Progenitor cell of endocrine pancreas (in vitro differentiated cells): ENCODE measurements at regions not wholly inside any gene's neighbourhood (a gene's known extent, or its start where the extent isn't known, plus 50 kb on each side); places are given as distances from the start of the nearest gene placed in this dataset.
"Not testable (repeated sequence)": the region's sequence is repeated elsewhere in the genome, so short reads cannot be mapped to it uniquely, and the experiment has no call there.

Experiments
- DNase-seq: peaks from one replicate; pipeline ENCODE4 v3.0.0; 2021; ENCODE audit warnings: low spot score; ENCODE audit not compliant: unreplicated experiment
- H3K27ac Mint-ChIP-seq: 2 replicates; pipeline ENCODE4 v1.8.0; 2021; ENCODE audit warnings: mild to moderate bottlenecking, moderate library complexity, mixed read lengths
- H3K27me3 Mint-ChIP-seq: 2 replicates; pipeline ENCODE4 v1.8.0; 2021; ENCODE audit warnings: mixed read lengths
- H3K36me3 Mint-ChIP-seq: 2 replicates; pipeline ENCODE4 v1.8.0; 2022; ENCODE audit warnings: mixed read lengths; ENCODE audit not compliant: insufficient read depth
- H3K4me1 Mint-ChIP-seq: 2 replicates; pipeline ENCODE4 v1.8.0; 2021; ENCODE audit warnings: low read depth, mixed read lengths
- H3K4me3 Mint-ChIP-seq: 2 replicates; pipeline ENCODE4 v1.8.0; 2021; ENCODE audit warnings: low read depth, mild to moderate bottlenecking, moderate library complexity, mixed read lengths
- H3K9me3 Mint-ChIP-seq: 2 replicates; pipeline ENCODE4 v1.8.0; 2021; ENCODE audit warnings: low read depth, mixed read lengths
- TF ChIP-seq, protein P1 (sequence below): fragments of 200-600 bp; sonication (generic); IDR thresholded peaks from one replicate; pipeline ENCODE4 v1.5.0; 2021; ENCODE audit warnings: antibody characterized with exemption, mild to moderate bottlenecking; ENCODE audit not compliant: unreplicated experiment

- Mint-ChIP-seq H3K9me3 (peaks cover 9% of the 10 kb centered on the region), H3K36me3 (peaks cover 7% of the 10 kb centered on the region), H3K27me3 (no peaks in the 10 kb centered on the region), H3K4me1 (no peaks in the 10 kb centered on the region), H3K4me3 (no peak overlapping the region), H3K27ac (no peak overlapping the region)
- no peak for DNase-seq
- TF ChIP-seq, protein P1, sequence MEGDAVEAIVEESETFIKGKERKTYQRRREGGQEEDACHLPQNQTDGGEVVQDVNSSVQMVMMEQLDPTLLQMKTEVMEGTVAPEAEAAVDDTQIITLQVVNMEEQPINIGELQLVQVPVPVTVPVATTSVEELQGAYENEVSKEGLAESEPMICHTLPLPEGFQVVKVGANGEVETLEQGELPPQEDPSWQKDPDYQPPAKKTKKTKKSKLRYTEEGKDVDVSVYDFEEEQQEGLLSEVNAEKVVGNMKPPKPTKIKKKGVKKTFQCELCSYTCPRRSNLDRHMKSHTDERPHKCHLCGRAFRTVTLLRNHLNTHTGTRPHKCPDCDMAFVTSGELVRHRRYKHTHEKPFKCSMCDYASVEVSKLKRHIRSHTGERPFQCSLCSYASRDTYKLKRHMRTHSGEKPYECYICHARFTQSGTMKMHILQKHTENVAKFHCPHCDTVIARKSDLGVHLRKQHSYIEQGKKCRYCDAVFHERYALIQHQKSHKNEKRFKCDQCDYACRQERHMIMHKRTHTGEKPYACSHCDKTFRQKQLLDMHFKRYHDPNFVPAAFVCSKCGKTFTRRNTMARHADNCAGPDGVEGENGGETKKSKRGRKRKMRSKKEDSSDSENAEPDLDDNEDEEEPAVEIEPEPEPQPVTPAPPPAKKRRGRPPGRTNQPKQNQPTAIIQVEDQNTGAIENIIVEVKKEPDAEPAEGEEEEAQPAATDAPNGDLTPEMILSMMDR: no peak
These were observed 196.1 kb downstream of the GOLGA6L6 start for GRCh38 chr15:20345401-20345958.

DNA sequence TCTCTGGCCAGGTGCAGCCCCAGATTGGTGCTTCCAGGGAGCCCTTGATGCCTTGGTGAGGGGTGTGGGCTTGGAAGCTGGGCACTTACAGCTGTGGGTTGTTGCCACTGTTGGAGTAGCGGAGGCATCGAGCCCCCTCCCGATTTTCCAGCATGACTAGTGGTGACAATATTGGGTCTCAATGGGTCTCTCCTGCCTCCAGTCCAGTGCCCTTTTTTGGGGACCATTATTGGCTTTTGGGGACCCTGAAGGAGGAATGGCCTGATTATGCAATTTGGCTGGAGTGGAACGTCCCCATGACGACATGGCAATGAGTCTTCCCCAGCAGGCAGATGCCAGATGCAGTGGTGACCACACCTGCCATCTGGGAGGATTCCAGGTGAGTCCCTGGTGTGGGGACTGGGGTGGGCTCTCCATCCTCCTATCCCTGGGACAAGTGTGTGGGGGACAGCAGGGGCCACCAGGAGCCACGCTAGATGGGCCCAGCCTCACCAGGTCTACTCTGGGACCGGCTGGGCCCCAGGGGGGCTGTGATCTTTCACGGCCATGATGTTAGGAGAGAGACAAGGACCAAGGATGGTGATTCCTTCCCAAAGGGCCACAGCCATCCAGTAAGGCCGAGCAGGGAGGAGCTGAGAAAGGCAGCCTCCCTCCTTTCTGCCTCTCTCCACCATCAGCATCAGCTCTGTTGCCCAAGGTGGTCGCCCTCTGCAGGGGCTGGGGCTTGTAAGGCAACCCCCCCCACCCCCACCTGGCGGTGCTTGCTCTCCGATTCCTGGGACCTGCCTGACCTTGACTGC, 196.8 kb downstream of the GOLGA6L6 start:
- Mint-ChIP-seq H3K9me3 (peaks cover 2% of the 10 kb centered on the region), H3K27me3 (no peaks in the 10 kb centered on the region), H3K27ac (no peak overlapping the region), H3K4me1 (no peaks in the 10 kb centered on the region), H3K36me3 (peaks cover 2% of the 10 kb centered on the region), H3K4me3 (no peak overlapping the region)
- DNase-seq: no peak
- TF ChIP-seq, protein P1: no peak

DNA sequence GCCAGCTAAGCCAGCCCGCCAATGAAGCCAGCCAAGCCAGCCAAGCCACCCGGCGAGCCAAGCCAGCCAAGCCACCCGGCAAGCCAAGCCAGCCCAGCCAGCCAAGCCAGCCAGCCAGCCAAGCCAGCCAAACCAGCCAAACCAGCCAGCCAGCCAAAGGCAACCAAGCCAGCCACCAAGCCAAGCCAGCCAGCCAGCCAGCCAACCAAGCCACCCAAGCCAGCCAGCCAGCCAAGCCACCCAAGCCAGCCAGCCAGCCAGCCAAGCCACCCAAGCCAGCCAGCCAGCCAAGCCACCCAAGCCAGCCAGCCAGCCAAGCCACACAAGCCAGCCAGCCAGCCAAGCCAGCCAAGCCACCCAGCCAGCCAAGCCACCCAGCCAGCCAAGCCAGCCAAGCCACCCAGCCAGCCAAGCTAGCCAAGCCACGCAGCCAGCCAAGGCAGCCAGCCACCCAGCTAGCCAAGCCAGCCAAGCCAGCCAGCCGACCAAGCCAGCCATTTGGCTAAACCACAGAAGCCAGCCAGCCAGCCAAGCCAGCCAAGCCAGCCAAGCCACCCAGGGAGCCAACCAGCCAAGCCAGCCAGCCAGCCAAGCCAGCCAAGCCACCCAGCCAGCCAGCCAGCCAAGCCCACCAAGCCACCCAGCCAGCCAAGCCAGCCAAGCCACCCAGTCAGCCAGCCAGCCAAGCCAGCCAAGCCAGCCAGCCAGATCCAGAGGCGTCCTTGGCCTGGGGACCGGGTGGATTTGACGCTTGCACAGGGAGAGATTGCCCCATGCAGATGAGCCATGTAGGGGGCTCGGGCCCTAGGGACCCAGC, 198.0 kb downstream of the GOLGA6L6 start:
- DNase-seq, H3K9me3 Mint-ChIP-seq, H3K27me3 Mint-ChIP-seq, H3K4me3 Mint-ChIP-seq, H3K4me1 Mint-ChIP-seq, H3K27ac Mint-ChIP-seq, H3K36me3 Mint-ChIP-seq: not testable (repeated sequence)

DNA sequence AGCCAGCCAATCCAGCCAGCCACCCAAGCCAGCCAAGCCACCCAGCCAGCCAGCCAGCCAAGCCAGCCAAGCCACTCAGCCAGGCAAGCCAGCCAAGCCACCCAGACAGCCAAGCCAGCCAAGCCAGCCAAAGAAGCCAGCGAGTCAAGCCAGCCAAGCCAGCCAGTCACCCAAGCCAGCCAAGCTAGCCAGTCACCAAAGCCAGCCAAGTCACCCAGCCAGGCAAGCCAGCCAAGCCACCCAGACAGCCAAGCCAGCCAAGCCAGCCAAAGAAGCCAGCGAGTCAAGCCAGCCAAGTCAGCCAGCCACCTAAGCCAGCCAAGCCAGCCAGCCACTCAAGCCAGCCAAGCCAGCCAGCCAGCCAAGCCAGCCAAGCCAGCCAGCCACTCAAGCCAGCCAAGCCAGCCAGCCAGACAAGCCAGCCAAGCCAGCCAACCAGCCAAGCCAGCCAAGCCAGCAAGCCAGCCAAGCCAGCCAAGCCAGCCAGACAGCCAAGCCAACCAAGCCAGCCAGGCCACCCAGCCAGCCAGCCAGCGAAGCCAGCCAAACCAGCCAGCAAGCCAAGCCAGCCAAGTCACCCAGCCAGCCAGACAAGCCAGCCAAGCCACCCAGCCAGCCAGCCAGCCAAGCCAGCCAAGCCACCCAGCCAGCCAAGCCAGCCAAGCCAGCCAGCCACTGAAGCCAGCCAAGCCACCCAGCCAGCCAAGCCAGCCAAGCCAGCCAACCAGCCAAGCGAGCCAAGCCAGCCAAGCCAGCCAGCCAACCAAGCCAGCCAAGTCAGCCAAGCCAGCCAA, 198.8 kb downstream of the GOLGA6L6 start:
- H3K9me3 Mint-ChIP-seq, H3K36me3 Mint-ChIP-seq, H3K4me1 Mint-ChIP-seq, H3K4me3 Mint-ChIP-seq, H3K27ac Mint-ChIP-seq, DNase-seq, H3K27me3 Mint-ChIP-seq: not testable (repeated sequence)

- H3K27ac Mint-ChIP-seq: no peak overlapping the region
- no peaks in the 10 kb centered on the region for H3K27me3 Mint-ChIP-seq
- TF ChIP-seq, protein P1: no peak
- H3K4me1 Mint-ChIP-seq: no peaks in the 10 kb centered on the region
- no peak overlapping the region for H3K4me3 Mint-ChIP-seq
- peaks cover 4% of the 10 kb centered on the region for H3K9me3 Mint-ChIP-seq
- DNase-seq: peak; percentile 85
- peaks cover 3% of the 10 kb centered on the region for H3K36me3 Mint-ChIP-seq
These were observed 199.5 kb downstream of the GOLGA6L6 start for GRCh38 chr15:20341901-20342600.
